HepG2 (cell line): ENCODE measurements at regions not wholly inside any gene's neighbourhood (a gene's known extent, or its start where the extent isn't known, plus 50 kb on each side); places are given as distances from the start of the nearest gene placed in this dataset.

Experiments used
- ATAC-seq: fragments of 200-7000 bp; cut with Tn5 transposase; 3 replicates; pipeline ENCODE4 v1.9.1; 2020; ENCODE audit warnings: mild to moderate bottlenecking, moderate library complexity
- BruUV-seq: library from RNA; stranded (reverse); fragments of 400-500 nt; replicated peaks from 2 replicates; lab custom pipeline; 2021; lab: Mats Ljungman, UMichigan
- CTCF ChIA-PET: fragments of 300-600 bp; formaldehyde crosslinking; extraction: SDS; loops from one replicate; lab custom pipeline; 2021; ENCODE audit warnings: low total read pairs, inconsistent platforms, low intra/inter-chr PET ratio; lab: Yijun Ruan, JAX
- POLR2A ChIA-PET: fragments of 350-600 bp; sonication (Branson Sonifier 250); formaldehyde crosslinking; loops from one replicate; lab custom pipeline; 2020; ENCODE audit warnings: antibody characterized with exemption, inconsistent platforms; lab: Yijun Ruan, JAX
- DNase-seq: peaks from one replicate; pipeline ENCODE4 v3.0.0-alpha.2; 2015; ENCODE audit warnings: low spot score
- FAIRE-seq: peaks from 3 replicates; lab custom pipeline; 2011; peaks lifted over from hg19 to GRCh38; lab: Jason Lieb, UNC
- H2AFZ ChIP-seq: one replicate; pipeline ENCODE4 v1.6.1; 2011; ENCODE audit warnings: low read length, inconsistent platforms
- H3K27ac ChIP-seq: fragments of 300-600 bp; 3 replicates; pipeline ENCODE4 v1.8.0; 2011; ENCODE audit warnings: mixed run types, mild to moderate bottlenecking, mixed read lengths, low read length, inconsistent platforms; ENCODE audit not compliant: insufficient read depth; ENCODE audit errors: extremely low read length
- H3K27me3 ChIP-seq, 2 experiments: fragments of 200-600 bp in 1 of 2; 2 replicates in 1 of 2; 3 replicates in 1 of 2; pipeline versions ENCODE4 v1.6.0 to v1.8.0; 2011; ENCODE audit warnings: low read length in 2 of 2, mild to moderate bottlenecking in 2 of 2, moderate library complexity in 2 of 2, inconsistent platforms in 1 of 2; ENCODE audit not compliant: insufficient read depth in 2 of 2, control insufficient read depth in 1 of 2
- H3K36me3 ChIP-seq, 2 experiments: fragments of 200-600 bp in 1 of 2; replicated peaks in 1 of 2; 2 replicates in 1 of 2; 3 replicates in 1 of 2; pipeline versions ENCODE4 v1.5.1 to v1.8.0; 2011; ENCODE audit warnings: low read length in 2 of 2, inconsistent platforms in 1 of 2; ENCODE audit not compliant: insufficient read depth in 2 of 2, control insufficient read depth in 1 of 2
- H3K4me1 ChIP-seq: 2 replicates; pipeline ENCODE4 v1.5.1; 2012; ENCODE audit warnings: low read length, inconsistent platforms; ENCODE audit not compliant: insufficient read depth
- H3K4me2 ChIP-seq: 2 replicates; pipeline ENCODE4 v1.6.0; 2011; ENCODE audit warnings: low read depth, low read length, inconsistent platforms
- H3K4me3 ChIP-seq, 3 experiments: fragments of 200-600 bp in 1 of 3; sonication (generic), shearing (Covaris generic) in 1 of 3; replicated peaks in 1 of 3; 2 replicates each; pipeline ENCODE4 v1.5.1; 2011 to 2016; ENCODE audit warnings: low read length in 3 of 3, inconsistent platforms in 2 of 3, low read depth in 2 of 3, mild to moderate bottlenecking in 2 of 3, control low read depth in 1 of 3, mixed read lengths in 1 of 3; ENCODE audit not compliant: insufficient read depth in 1 of 3
- H3K79me2 ChIP-seq: one replicate; pipeline ENCODE4 v1.6.1; 2011; ENCODE audit warnings: low read length, inconsistent platforms; ENCODE audit not compliant: insufficient read depth
- H3K9ac ChIP-seq: 2 replicates; pipeline ENCODE4 v1.6.0; 2011; ENCODE audit warnings: mild to moderate bottlenecking, low read depth, low read length, inconsistent platforms; ENCODE audit not compliant: insufficient read depth
- H3K9me3 ChIP-seq: 2 replicates; pipeline ENCODE4 v1.5.1; 2012; ENCODE audit warnings: mild to moderate bottlenecking, low read length
- H4K20me1 ChIP-seq: 2 replicates; pipeline ENCODE4 v1.6.0; 2011; ENCODE audit warnings: inconsistent platforms, mild to moderate bottlenecking, low read length, moderate library complexity; ENCODE audit not compliant: insufficient read depth
- FOXJ3 ChIP-seq: sonication (generic); formaldehyde crosslinking; IDR thresholded peaks from 2 replicates; pipeline ENCODE4 v1.4.0; 2020; ENCODE audit warnings: missing genetic modification reagents, mild to moderate bottlenecking, borderline replicate concordance
- ISX ChIP-seq: sonication (generic); formaldehyde crosslinking; conservative IDR thresholded peaks from 2 replicates; pipeline ENCODE4 v1.5.0; 2020; ENCODE audit warnings: missing genetic modification reagents
- KDM5B ChIP-seq: sonication (generic); formaldehyde crosslinking; IDR thresholded peaks from 2 replicates; pipeline ENCODE4 v1.4.0; 2020; ENCODE audit warnings: missing genetic modification reagents, mild to moderate bottlenecking, borderline replicate concordance
- SYNCRIP ChIP-seq: fragments of 200-400 bp; formaldehyde crosslinking; IDR thresholded peaks from 2 replicates; pipeline ENCODE4 v1.6.1; 2018; ENCODE audit warnings: mild to moderate bottlenecking, low read depth, low read length; ENCODE audit not compliant: insufficient read depth
- TBX3 ChIP-seq: fragments of 450-650 bp; IDR thresholded peaks from 2 replicates; pipeline ENCODE4 v1.6.1; 2017; ENCODE audit warnings: antibody characterized with exemption, mild to moderate bottlenecking, inconsistent platforms, borderline replicate concordance
- TCF7L2 ChIP-seq: IDR thresholded peaks from 2 replicates; pipeline ENCODE4 v1.6.1; 2011; ENCODE audit warnings: mild to moderate bottlenecking, low read depth, low read length, moderate library complexity
- ZFAT ChIP-seq: sonication (generic); formaldehyde crosslinking; conservative IDR thresholded peaks from 2 replicates; pipeline ENCODE4 v1.8.1; 2023; ENCODE audit warnings: missing genetic modification reagents, inconsistent platforms
- ZNF775 ChIP-seq: sonication (generic); formaldehyde crosslinking; IDR thresholded peaks from 2 replicates; pipeline ENCODE4 v1.4.0; 2020; ENCODE audit warnings: missing genetic modification reagents, mild to moderate bottlenecking, moderate library complexity, borderline replicate concordance
- WGBS: methylation state at CpG from one replicate; pipeline ENCODE4 v1.1.6; 2017; ENCODE audit warnings: low lambda C conversion rate; 5-methylcytosine and 5-hydroxymethylcytosine counted together
- in situ Hi-C: cut with HindIII; loops from 2 replicates; pipeline ENCODE4 v1.10.0; 2017; ENCODE audit warnings: low pct_unique_long_range_greater_than_20kb; ENCODE audit not compliant: extremely low pct_ligation_motif_present
- intact Hi-C: fragments of 100-400 bp; cut with micrococcal nuclease; formaldehyde crosslinking; loops from one replicate; pipeline ENCODE4 v1.10.0; 2022; ENCODE audit not compliant: unreplicated experiment
- TF ChIP-seq, protein P1 (sequence below): sonication (generic); formaldehyde crosslinking; IDR thresholded peaks from 2 replicates; pipeline ENCODE4 v1.8.1; 2023; ENCODE audit warnings: mild to moderate bottlenecking, missing genetic modification reagents, borderline replicate concordance
- TF ChIP-seq, protein P2 (sequence below): sonication (generic); formaldehyde crosslinking; conservative IDR thresholded peaks from 2 replicates; pipeline ENCODE4 v1.5.0; 2020; ENCODE audit warnings: missing genetic modification reagents
- TF ChIP-seq, protein P3 (sequence below): sonication (generic); formaldehyde crosslinking; IDR thresholded peaks from 2 replicates; pipeline ENCODE4 v1.5.1; 2020; ENCODE audit warnings: missing genetic modification reagents, mild to moderate bottlenecking, borderline replicate concordance

GRCh38 chr1:98391175-98391574 is 270.3 kb upstream of the SNX7 start:
- Histone ChIP-seq H4K20me1 (no peaks in the 10 kb centered on the region), H3K9ac (no peak overlapping the region), H3K4me2 (no peak overlapping the region), H2AFZ (no peak overlapping the region), H3K4me3 (no peak overlapping the region), H3K36me3 (no peaks in the 10 kb centered on the region), H3K27ac (no peak overlapping the region), H3K27me3 (no peaks in the 10 kb centered on the region), H3K9me3 (no peaks in the 10 kb centered on the region), H3K4me1 (no peaks in the 10 kb centered on the region), H3K79me2 (no peaks in the 10 kb centered on the region)
- BruUV-seq = no TSS peak
- POLR2A ChIA-PET = no interaction called here
- in situ Hi-C loops = no loop called here
- intact Hi-C loops = no loop called here
- FAIRE-seq = no peak
- ATAC-seq = no peak
- 7% methylated on average over 1 of the region's 1 CpG for WGBS
- CTCF ChIA-PET = no interaction called here
- DNase-seq = no peak
- TF ChIP-seq ZFAT (CRISPR knock-in tag) (no peak), KDM5B (no peak)
- TF ChIP-seq, protein P1, sequence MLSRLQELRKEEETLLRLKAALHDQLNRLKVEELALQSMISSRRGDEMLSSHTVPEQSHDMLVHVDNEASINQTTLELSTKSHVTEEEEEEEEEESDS (CRISPR knock-in tag) = no peak
- TF ChIP-seq, protein P2, sequence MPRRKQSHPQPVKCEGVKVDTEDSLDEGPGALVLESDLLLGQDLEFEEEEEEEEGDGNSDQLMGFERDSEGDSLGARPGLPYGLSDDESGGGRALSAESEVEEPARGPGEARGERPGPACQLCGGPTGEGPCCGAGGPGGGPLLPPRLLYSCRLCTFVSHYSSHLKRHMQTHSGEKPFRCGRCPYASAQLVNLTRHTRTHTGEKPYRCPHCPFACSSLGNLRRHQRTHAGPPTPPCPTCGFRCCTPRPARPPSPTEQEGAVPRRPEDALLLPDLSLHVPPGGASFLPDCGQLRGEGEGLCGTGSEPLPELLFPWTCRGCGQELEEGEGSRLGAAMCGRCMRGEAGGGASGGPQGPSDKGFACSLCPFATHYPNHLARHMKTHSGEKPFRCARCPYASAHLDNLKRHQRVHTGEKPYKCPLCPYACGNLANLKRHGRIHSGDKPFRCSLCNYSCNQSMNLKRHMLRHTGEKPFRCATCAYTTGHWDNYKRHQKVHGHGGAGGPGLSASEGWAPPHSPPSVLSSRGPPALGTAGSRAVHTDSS (CRISPR knock-in tag) = no peak

GRCh38 chr1:98389809-98390208 is 271.7 kb upstream of the SNX7 start:
- ChIA-PET POLR2A (no interaction called here), CTCF (no interaction called here)
- Histone ChIP-seq H3K9me3 (no peaks in the 10 kb centered on the region), H3K79me2 (no peaks in the 10 kb centered on the region), H3K27ac (no peak overlapping the region), H3K4me3 (no peak overlapping the region), H4K20me1 (no peaks in the 10 kb centered on the region), H3K4me1 (no peaks in the 10 kb centered on the region), H3K9ac (no peak overlapping the region), H2AFZ (no peak overlapping the region), H3K4me2 (no peak overlapping the region), H3K27me3 (no peaks in the 10 kb centered on the region), H3K36me3 (no peaks in the 10 kb centered on the region)
- intact Hi-C loops = no loop called here
- ATAC-seq (no peak), DNase-seq (no peak), FAIRE-seq (no peak)
- in situ Hi-C loops = no loop called here
- BruUV-seq = no TSS peak
- no peak for TF ChIP-seq ZNF775 (CRISPR knock-in tag)
- no peak for TF ChIP-seq TBX3
- no peak for TF ChIP-seq SYNCRIP
- TF ChIP-seq FOXJ3 = no peak
- TF ChIP-seq, protein P3, sequence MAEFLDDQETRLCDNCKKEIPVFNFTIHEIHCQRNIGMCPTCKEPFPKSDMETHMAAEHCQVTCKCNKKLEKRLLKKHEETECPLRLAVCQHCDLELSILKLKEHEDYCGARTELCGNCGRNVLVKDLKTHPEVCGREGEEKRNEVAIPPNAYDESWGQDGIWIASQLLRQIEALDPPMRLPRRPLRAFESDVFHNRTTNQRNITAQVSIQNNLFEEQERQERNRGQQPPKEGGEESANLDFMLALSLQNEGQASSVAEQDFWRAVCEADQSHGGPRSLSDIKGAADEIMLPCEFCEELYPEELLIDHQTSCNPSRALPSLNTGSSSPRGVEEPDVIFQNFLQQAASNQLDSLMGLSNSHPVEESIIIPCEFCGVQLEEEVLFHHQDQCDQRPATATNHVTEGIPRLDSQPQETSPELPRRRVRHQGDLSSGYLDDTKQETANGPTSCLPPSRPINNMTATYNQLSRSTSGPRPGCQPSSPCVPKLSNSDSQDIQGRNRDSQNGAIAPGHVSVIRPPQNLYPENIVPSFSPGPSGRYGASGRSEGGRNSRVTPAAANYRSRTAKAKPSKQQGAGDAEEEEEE (CRISPR knock-in tag) = no peak
- TF ChIP-seq TCF7L2 = no peak
- TF ChIP-seq ISX (CRISPR knock-in tag) = no peak
